HCT116 (cell line): ENCODE measurements at regions not wholly inside any gene's neighbourhood (a gene's known extent, or its start where the extent isn't known, plus 50 kb on each side); places are given as distances from the start of the nearest gene placed in this dataset.

ENCODE experiments used
- EZH2 ChIP-seq: fragments of 200-600 bp; sonication (generic); IDR thresholded peaks from 2 replicates; pipeline ENCODE4 v1.6.1; 2017; ENCODE audit warnings: antibody characterized with exemption, mixed run types
- JUND ChIP-seq: IDR thresholded peaks from 2 replicates; pipeline ENCODE4 v1.6.1; 2012
- POLR2AphosphoS5 ChIP-seq: IDR thresholded peaks from 2 replicates; pipeline ENCODE4 v1.6.1; 2011; ENCODE audit warnings: mild to moderate bottlenecking, low read depth, low read length, moderate library complexity
- ZNF274 ChIP-seq: fragments of 200-500 bp; sonication (Bioruptor generic); IDR thresholded peaks from 2 replicates; pipeline ENCODE4 v1.6.1; 2014; ENCODE audit warnings: mild to moderate bottlenecking, low read depth, low read length, inconsistent platforms
- TF ChIP-seq, protein P1 (sequence below), 3 experiments: fragments of 200-600 bp in 1 of 3; sonication (generic) in 1 of 3; IDR thresholded peaks in 2 of 3; conservative IDR thresholded peaks in 1 of 3; 2 replicates each; pipeline ENCODE4 v1.5.1; 2012 to 2017; ENCODE audit warnings: low read depth in 2 of 3, low read length in 2 of 3, antibody characterized with exemption in 1 of 3, borderline replicate concordance in 1 of 3, control low read depth in 1 of 3, mild to moderate bottlenecking in 1 of 3, mixed read lengths in 1 of 3, mixed run types in 1 of 3, moderate library complexity in 1 of 3; ENCODE audit not compliant: insufficient read depth in 1 of 3
- TF ChIP-seq, protein P2 (sequence below): IDR thresholded peaks from 2 replicates; pipeline ENCODE4 v1.6.1; 2012; ENCODE audit warnings: low read depth
- TF ChIP-seq, protein P3 (sequence below): IDR thresholded peaks from 2 replicates; pipeline ENCODE4 v1.6.1; 2011; ENCODE audit warnings: mild to moderate bottlenecking, low read length, moderate library complexity; ENCODE audit not compliant: insufficient replicate concordance; ENCODE audit errors: extremely low read depth

DNA sequence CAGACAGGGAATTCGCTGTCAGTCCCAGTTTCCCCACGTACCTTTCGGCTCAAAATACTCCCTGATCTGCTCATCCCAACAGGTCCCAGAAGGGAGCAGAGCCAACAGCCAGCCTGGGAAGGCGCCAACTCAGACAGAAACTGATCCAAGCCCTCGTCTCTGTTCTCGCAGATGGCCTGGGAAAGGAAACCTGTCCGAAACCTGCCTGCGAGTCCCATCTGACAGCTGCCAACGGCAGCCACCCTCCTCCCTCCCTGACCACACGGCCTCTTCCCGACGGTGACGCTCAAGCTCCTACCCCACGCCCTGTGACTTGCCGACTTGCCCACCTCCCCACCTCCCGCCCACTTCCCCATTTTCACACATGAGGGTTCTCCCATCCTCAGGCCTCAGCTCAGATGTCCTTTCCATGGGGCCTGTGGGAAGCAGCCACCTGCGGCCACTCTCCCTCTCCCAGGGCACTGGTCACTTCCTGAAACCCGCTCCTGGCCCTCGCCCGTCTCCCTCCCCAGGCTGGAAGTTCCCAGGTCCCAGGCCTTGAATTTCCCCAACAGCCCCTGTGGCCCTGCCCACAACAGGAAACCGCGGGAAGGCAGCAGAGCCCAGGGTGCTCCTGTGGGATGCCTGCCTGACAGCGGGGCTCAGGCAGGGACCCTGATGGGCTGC is 60.9 kb upstream of the FBRSL1 start:
- TF ChIP-seq JUND (no peak), EZH2 (no peak), ZNF274 (no peak), POLR2AphosphoS5 (no peak)
- TF ChIP-seq, protein P1, sequence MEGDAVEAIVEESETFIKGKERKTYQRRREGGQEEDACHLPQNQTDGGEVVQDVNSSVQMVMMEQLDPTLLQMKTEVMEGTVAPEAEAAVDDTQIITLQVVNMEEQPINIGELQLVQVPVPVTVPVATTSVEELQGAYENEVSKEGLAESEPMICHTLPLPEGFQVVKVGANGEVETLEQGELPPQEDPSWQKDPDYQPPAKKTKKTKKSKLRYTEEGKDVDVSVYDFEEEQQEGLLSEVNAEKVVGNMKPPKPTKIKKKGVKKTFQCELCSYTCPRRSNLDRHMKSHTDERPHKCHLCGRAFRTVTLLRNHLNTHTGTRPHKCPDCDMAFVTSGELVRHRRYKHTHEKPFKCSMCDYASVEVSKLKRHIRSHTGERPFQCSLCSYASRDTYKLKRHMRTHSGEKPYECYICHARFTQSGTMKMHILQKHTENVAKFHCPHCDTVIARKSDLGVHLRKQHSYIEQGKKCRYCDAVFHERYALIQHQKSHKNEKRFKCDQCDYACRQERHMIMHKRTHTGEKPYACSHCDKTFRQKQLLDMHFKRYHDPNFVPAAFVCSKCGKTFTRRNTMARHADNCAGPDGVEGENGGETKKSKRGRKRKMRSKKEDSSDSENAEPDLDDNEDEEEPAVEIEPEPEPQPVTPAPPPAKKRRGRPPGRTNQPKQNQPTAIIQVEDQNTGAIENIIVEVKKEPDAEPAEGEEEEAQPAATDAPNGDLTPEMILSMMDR (IDR thresholded peaks at IDR 0.05 in 2 of 3, conservative IDR thresholded peaks at IDR 0.05 in 1 of 3; ENCODE audit: borderline replicate concordance in 1 of 3, insufficient read depth in 1 of 3, low read depth in 2 of 3, low read length in 2 of 3), result no peak
- TF ChIP-seq, protein P2, sequence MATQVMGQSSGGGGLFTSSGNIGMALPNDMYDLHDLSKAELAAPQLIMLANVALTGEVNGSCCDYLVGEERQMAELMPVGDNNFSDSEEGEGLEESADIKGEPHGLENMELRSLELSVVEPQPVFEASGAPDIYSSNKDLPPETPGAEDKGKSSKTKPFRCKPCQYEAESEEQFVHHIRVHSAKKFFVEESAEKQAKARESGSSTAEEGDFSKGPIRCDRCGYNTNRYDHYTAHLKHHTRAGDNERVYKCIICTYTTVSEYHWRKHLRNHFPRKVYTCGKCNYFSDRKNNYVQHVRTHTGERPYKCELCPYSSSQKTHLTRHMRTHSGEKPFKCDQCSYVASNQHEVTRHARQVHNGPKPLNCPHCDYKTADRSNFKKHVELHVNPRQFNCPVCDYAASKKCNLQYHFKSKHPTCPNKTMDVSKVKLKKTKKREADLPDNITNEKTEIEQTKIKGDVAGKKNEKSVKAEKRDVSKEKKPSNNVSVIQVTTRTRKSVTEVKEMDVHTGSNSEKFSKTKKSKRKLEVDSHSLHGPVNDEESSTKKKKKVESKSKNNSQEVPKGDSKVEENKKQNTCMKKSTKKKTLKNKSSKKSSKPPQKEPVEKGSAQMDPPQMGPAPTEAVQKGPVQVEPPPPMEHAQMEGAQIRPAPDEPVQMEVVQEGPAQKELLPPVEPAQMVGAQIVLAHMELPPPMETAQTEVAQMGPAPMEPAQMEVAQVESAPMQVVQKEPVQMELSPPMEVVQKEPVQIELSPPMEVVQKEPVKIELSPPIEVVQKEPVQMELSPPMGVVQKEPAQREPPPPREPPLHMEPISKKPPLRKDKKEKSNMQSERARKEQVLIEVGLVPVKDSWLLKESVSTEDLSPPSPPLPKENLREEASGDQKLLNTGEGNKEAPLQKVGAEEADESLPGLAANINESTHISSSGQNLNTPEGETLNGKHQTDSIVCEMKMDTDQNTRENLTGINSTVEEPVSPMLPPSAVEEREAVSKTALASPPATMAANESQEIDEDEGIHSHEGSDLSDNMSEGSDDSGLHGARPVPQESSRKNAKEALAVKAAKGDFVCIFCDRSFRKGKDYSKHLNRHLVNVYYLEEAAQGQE, result no peak
- TF ChIP-seq, protein P3, sequence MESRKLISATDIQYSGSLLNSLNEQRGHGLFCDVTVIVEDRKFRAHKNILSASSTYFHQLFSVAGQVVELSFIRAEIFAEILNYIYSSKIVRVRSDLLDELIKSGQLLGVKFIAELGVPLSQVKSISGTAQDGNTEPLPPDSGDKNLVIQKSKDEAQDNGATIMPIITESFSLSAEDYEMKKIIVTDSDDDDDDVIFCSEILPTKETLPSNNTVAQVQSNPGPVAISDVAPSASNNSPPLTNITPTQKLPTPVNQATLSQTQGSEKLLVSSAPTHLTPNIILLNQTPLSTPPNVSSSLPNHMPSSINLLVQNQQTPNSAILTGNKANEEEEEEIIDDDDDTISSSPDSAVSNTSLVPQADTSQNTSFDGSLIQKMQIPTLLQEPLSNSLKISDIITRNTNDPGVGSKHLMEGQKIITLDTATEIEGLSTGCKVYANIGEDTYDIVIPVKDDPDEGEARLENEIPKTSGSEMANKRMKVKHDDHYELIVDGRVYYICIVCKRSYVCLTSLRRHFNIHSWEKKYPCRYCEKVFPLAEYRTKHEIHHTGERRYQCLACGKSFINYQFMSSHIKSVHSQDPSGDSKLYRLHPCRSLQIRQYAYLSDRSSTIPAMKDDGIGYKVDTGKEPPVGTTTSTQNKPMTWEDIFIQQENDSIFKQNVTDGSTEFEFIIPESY, result no peak
